B cell (primary cell): ENCODE measurements at regions not wholly inside any gene's neighbourhood (a gene's known extent, or its start where the extent isn't known, plus 50 kb on each side); places are given as distances from the start of the nearest gene placed in this dataset.

Source experiments
- CTCF ChIP-seq: fragments of 200-600 bp; IDR thresholded peaks from one replicate; pipeline ENCODE4 v1.8.0; 2022; ENCODE audit warnings: antibody characterized with exemption, mild to moderate bottlenecking
- EZH2 ChIP-seq: IDR thresholded peaks from 2 replicates; pipeline ENCODE4 v1.6.1; 2012; ENCODE audit warnings: borderline replicate concordance, low read depth, mild to moderate bottlenecking, moderate library complexity, low read length; ENCODE audit not compliant: insufficient read depth, poor library complexity, severe bottlenecking

DNA sequence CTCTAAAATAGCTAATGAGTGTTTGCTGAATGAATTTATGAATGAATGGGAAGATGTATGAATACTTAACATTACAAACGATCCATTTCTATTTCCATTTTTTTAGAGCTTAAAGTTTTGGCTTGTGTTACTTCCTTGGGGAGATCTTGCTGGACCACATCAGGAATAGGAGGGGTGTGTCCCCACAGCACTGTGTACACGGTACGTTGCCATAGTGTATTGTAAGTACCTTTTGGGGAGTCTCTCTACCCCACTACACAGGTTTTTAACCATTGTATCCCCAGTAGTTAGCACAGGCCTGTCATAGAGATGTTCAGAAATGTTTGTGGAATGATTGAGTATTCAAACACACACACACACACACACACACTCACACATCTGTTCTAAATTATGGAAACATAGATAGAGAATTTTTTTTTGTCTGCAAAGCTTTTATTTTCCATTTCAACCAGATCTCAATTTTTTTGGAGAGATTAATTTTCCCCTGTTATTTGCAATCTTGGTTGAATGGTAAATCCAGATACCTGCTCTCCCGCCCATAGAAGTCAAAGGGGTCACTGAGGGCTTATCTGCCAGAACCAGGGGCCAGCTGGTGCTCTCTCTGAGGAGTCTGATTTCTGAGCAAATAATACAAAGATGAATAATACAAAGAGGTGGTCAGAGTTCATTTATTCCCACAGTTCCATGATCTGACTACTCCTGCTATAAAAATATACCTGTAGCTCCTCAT, 471.0 kb downstream of the INSC start:
- TF ChIP-seq CTCF = no peak
- TF ChIP-seq EZH2 = no peak
